Activated CD8-positive, alpha-beta memory T cell treated with anti-CD3 and anti-CD28 coated beads, Interleukin-2, amount 50 U/mL, for 24 hours (primary cell): ENCODE measurements at regions not wholly inside any gene's neighbourhood (a gene's known extent, or its start where the extent isn't known, plus 50 kb on each side); places are given as distances from the start of the nearest gene placed in this dataset.
A peak's percentile ranks its signal among the peaks of the same experiment; 100 is the strongest.

Experiments
- DNase-seq: peaks from one replicate; pipeline ENCODE4 v3.0.0-alpha.2; 2020; ENCODE audit errors: extremely low read depth

GRCh38 chr1:87953732-87954344 is 625.2 kb downstream of the LMO4 start:
- peak; percentile 13 for DNase-seq

DNA sequence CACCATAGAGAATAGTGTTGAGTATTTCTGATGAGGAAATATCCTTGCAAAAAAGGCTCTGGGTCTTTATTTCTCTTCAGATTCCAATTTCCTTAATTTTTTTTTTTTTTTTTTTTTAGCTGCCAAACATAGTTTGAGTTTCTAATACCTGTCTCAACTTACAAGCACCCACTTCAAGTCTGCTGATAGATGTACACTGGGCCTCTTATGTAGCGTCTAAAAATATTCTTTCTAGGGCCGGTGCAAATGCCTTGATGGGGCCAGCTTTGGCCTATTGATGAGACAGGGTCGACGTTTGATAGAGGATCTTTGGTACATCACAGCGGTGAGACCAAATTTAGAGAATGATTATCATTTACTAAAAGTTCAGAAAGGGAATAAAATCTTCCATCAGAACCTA is 626.4 kb downstream of the LMO4 start:
- no peak for DNase-seq

GRCh38 chr1:87956072-87956471 is 627.4 kb downstream of the LMO4 start:
- no peak for DNase-seq

GRCh38 chr1:87956750-87957149 is 628.1 kb downstream of the LMO4 start:
- DNase-seq, result no peak

- no peak for DNase-seq
Observed at GRCh38 chr1:87957331-87957730, 628.7 kb downstream of the LMO4 start.

- no peak for DNase-seq
Observed at GRCh38 chr1:87958201-87958600, 629.5 kb downstream of the LMO4 start.

GRCh38 chr1:87958716-87959115 is 630.0 kb downstream of the LMO4 start:
- DNase-seq, result no peak

- DNase-seq, result no peak
Observed at GRCh38 chr1:87959236-87959635, 630.6 kb downstream of the LMO4 start.

GRCh38 chr1:87961992-87962391 is 633.3 kb downstream of the LMO4 start:
- DNase-seq, result no peak

- DNase-seq, result no peak
Observed at GRCh38 chr1:87963556-87963955, 634.9 kb downstream of the LMO4 start.

- no peak for DNase-seq
Observed at GRCh38 chr1:87965193-87965592, 636.5 kb downstream of the LMO4 start.

DNA sequence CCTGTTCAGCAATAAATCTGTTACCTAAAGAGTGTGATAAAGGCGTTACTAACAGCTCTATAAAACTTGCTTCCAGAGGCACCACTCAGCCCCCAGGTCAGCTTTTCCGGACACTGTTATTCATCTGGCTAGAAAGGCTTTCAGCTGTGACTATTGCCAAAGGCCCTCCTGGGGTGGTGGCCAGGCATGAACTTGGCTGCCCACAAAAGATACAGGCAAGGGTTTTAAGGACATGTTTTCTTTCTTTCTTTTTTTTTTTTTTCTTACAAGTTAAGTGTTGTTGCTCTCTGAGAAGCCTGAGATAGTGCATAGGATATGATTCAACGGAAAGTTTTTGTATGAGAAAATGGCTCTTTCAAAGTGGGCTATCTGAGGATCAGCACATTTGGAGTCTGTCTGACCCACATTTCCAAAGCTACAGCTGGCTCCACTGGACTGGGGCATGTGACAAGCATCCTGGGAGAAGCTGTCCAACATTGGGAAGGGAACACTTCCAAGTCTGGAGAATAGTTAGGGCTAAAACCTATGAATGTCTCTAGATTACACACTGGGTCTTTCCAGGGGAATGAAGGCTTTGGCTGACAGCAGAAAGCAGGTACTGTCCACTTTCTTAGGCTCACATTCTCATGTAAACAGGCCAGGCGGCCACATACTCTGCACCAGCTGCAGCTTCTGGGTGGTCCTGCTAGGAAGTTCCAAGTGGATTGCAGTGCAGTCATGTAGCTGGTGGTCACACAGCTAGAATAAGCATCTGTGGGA is 639.7 kb downstream of the LMO4 start:
- DNase-seq, result no peak

- DNase-seq, result no peak
Observed at GRCh38 chr1:87969040-87969439, 640.4 kb downstream of the LMO4 start.

DNA sequence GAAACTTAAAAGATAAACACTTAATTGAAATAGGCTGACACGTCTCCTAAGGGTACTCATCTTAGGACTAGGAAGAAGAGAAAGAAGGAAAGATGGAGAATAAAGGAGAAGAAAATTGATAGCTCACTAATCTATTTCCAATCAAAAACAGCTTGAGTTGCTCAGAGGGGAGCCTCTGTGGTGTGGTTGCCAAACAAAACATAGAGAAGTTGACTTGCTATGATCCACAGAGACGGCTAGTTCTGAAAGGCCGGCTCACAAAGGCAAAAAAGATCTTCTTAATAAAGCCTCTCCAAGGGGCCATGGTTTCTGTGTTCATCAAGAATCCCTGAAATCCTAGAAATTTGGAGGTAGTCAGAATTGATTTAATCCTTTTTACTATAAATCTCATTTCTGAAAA is 644.1 kb downstream of the LMO4 start:
- no peak for DNase-seq

DNA sequence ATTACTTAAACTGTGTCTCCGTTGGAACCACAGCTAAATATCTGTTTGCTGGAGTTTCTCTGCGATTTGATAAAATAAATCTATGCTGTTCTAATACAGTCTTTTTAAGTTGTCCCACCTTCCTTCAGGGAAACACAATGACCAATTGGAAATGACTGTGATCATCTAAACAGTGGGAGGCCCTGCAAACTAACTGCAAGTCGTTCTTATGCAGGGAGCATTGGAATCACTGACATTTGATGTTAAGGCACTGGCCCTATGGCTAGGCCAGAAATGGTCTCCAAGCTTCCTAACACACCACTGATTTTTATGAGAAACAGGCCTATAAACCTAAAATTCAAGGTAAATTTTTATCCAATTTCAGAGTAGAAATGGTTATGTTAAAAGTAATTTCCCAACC is 645.2 kb downstream of the LMO4 start:
- no peak for DNase-seq

- no peak for DNase-seq
Observed at GRCh38 chr1:87976316-87976715, 647.6 kb downstream of the LMO4 start.

GRCh38 chr1:87977145-87977544 is 648.5 kb downstream of the LMO4 start:
- no peak for DNase-seq

- DNase-seq, result no peak
Observed at GRCh38 chr1:87979079-87979478, 650.4 kb downstream of the LMO4 start.

- DNase-seq, result no peak
Observed at GRCh38 chr1:87980494-87980893, 651.8 kb downstream of the LMO4 start.

- DNase-seq, result no peak
Observed at GRCh38 chr1:87981386-87981785, 652.7 kb downstream of the LMO4 start.

GRCh38 chr1:87981810-87982209 is 653.1 kb downstream of the LMO4 start:
- DNase-seq, result no peak

- DNase-seq, result no peak
Observed at GRCh38 chr1:87983841-87984240, 655.2 kb downstream of the LMO4 start.

DNA sequence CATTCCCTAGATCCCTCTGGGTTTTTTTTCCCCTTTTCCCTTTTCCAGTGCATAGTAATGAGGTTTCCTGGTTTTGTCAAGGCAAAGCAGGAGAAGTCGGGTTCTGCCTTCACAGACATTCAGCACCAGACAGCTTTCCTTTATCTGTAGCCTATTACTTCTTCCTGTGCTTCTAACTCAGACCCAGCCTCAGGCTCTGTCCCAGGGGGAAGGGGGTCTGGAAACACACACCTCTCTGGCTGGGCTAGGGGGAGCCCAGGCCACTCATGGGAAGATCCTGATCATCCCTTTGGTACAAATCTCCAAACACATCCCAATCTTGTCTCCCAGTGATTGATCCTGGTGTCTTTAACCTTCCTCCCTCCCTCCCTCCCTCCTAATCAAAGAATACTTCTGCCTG is 656.4 kb downstream of the LMO4 start:
- no peak for DNase-seq
